BLaER1 (cell line): ENCODE measurements at regions not wholly inside any gene's neighbourhood (a gene's known extent, or its start where the extent isn't known, plus 50 kb on each side); places are given as distances from the start of the nearest gene placed in this dataset.

Experiments used
- H3K27ac ChIP-seq: shearing (Covaris generic); formaldehyde crosslinking; 2 replicates; pipeline ENCODE4 v1.8.1; 2022
- H3K27me3 ChIP-seq: shearing (Covaris generic); formaldehyde crosslinking; 2 replicates; pipeline ENCODE4 v1.8.1; 2022
- H3K36me3 ChIP-seq: shearing (Covaris generic); formaldehyde crosslinking; 2 replicates; pipeline ENCODE4 v1.8.1; 2022
- H3K4me1 ChIP-seq: shearing (Covaris generic); formaldehyde crosslinking; 2 replicates; pipeline ENCODE4 v1.8.1; 2022
- H3K4me2 ChIP-seq: shearing (Covaris generic); formaldehyde crosslinking; 2 replicates; pipeline ENCODE4 v1.8.1; 2022
- H3K4me3 ChIP-seq: shearing (Covaris generic); formaldehyde crosslinking; 2 replicates; pipeline ENCODE4 v1.8.1; 2022
- H3K9ac ChIP-seq: shearing (Covaris generic); formaldehyde crosslinking; 2 replicates; pipeline ENCODE4 v1.8.1; 2022
- H3K9me3 ChIP-seq: shearing (Covaris generic); formaldehyde crosslinking; 2 replicates; pipeline ENCODE4 v1.8.1; 2022
- H4K20me1 ChIP-seq: shearing (Covaris generic); formaldehyde crosslinking; 2 replicates; pipeline ENCODE4 v1.8.1; 2022
- Cebpa-rat ChIP-seq: shearing (Covaris generic); IDR thresholded peaks from 2 replicates; pipeline ENCODE4 v1.8.1; 2022

GRCh38 chr2:101612019-101612418, 85.5 kb upstream of the MAP4K4 start:
- Histone ChIP-seq H3K9me3 (peaks cover 4% of the 10 kb centered on the region; the same call in 1 of the 2 replicates), H3K9ac (no peak overlapping the region), H3K4me1 (no peaks in the 10 kb centered on the region), H3K4me3 (no peak overlapping the region), H3K36me3 (no peaks in the 10 kb centered on the region), H3K27ac (no peak overlapping the region), H3K27me3 (no peaks in the 10 kb centered on the region), H3K4me2 (no peak overlapping the region), H4K20me1 (no peaks in the 10 kb centered on the region)
- no peak for TF ChIP-seq Cebpa-rat

- no peaks in the 10 kb centered on the region for H3K36me3 ChIP-seq
- no peaks in the 10 kb centered on the region for H3K27me3 ChIP-seq
- H3K27ac ChIP-seq = no peak overlapping the region
- H3K9me3 ChIP-seq = peaks cover 4% of the 10 kb centered on the region; the same call in 1 of the 2 replicates
- no peaks in the 10 kb centered on the region for H4K20me1 ChIP-seq
- H3K4me3 ChIP-seq = no peak overlapping the region
- TF ChIP-seq Cebpa-rat = no peak
- H3K4me1 ChIP-seq = no peaks in the 10 kb centered on the region
- no peak overlapping the region for H3K4me2 ChIP-seq
- no peak overlapping the region for H3K9ac ChIP-seq
Measured at GRCh38 chr2:101610750-101611315, 86.7 kb upstream of the MAP4K4 start.

GRCh38 chr2:101609433-101609832, 88.1 kb upstream of the MAP4K4 start:
- no peak for TF ChIP-seq Cebpa-rat
- no peak overlapping the region for H3K4me2 ChIP-seq

GRCh38 chr2:101608408-101609310, 88.8 kb upstream of the MAP4K4 start:
- Histone ChIP-seq H3K4me1 (no peaks in the 10 kb centered on the region), H3K4me3 (no peak overlapping the region), H3K4me2 (no peak overlapping the region), H3K27me3 (no peaks in the 10 kb centered on the region), H4K20me1 (no peaks in the 10 kb centered on the region), H3K36me3 (no peaks in the 10 kb centered on the region), H3K27ac (no peak overlapping the region), H3K9me3 (peaks cover 9% of the 10 kb centered on the region; the same call in 1 of the 2 replicates), H3K9ac (no peak overlapping the region)
- TF ChIP-seq Cebpa-rat = no peak

More at GRCh38 chr2:101609433-101609832, 88.1 kb upstream of the MAP4K4 start:
- peaks cover 9% of the 10 kb centered on the region; the same call in 1 of the 2 replicates for H3K9me3 ChIP-seq
- no peaks in the 10 kb centered on the region for H3K4me1 ChIP-seq
- H3K4me3 ChIP-seq = no peak overlapping the region
- no peak overlapping the region for H3K27ac ChIP-seq
- no peaks in the 10 kb centered on the region for H4K20me1 ChIP-seq
- H3K9ac ChIP-seq = no peak overlapping the region
- H3K27me3 ChIP-seq = no peaks in the 10 kb centered on the region
- H3K36me3 ChIP-seq = no peaks in the 10 kb centered on the region

- TF ChIP-seq Cebpa-rat = no peak
- H3K27ac ChIP-seq = no peak overlapping the region
- no peaks in the 10 kb centered on the region for H3K36me3 ChIP-seq
- no peaks in the 10 kb centered on the region for H3K9me3 ChIP-seq
- no peak overlapping the region for H3K4me2 ChIP-seq
- H3K9ac ChIP-seq = no peak overlapping the region
- no peak overlapping the region for H3K4me3 ChIP-seq
- no peaks in the 10 kb centered on the region for H4K20me1 ChIP-seq
- no peaks in the 10 kb centered on the region for H3K27me3 ChIP-seq
- H3K4me1 ChIP-seq = peaks cover 8% of the 10 kb centered on the region
Measured at GRCh38 chr2:101597347-101597944, 100.1 kb upstream of the MAP4K4 start.

- TF ChIP-seq Cebpa-rat = no peak
- no peak overlapping the region for H3K4me3 ChIP-seq
- no peak overlapping the region for H3K27ac ChIP-seq
- no peaks in the 10 kb centered on the region for H4K20me1 ChIP-seq
- H3K9me3 ChIP-seq = no peaks in the 10 kb centered on the region
- no peaks in the 10 kb centered on the region for H3K36me3 ChIP-seq
- peaks cover 8% of the 10 kb centered on the region for H3K4me1 ChIP-seq
- no peaks in the 10 kb centered on the region for H3K27me3 ChIP-seq
- peak overlapping the region; percentile 37; the same call in 1 of the 2 replicates for H3K4me2 ChIP-seq
- H3K9ac ChIP-seq = no peak overlapping the region
Measured at GRCh38 chr2:101596333-101596732, 101.2 kb upstream of the MAP4K4 start.

- Histone ChIP-seq H3K9me3 (peaks cover 27% of the 10 kb centered on the region), H3K27ac (no peak overlapping the region), H3K4me3 (no peak overlapping the region), H3K4me2 (no peak overlapping the region), H3K4me1 (no peaks in the 10 kb centered on the region), H3K36me3 (no peaks in the 10 kb centered on the region), H4K20me1 (no peaks in the 10 kb centered on the region), H3K27me3 (no peaks in the 10 kb centered on the region), H3K9ac (no peak overlapping the region)
- TF ChIP-seq Cebpa-rat = no peak
Measured at GRCh38 chr2:101587251-101587650, 110.3 kb upstream of the MAP4K4 start.

GRCh38 chr2:101583861-101584260, 108.9 kb upstream of the RFX8 start:
- Histone ChIP-seq H3K36me3 (no peaks in the 10 kb centered on the region), H3K4me3 (no peak overlapping the region), H3K4me1 (no peaks in the 10 kb centered on the region), H3K9ac (no peak overlapping the region), H3K4me2 (no peak overlapping the region), H3K27ac (no peak overlapping the region), H3K9me3 (peaks cover 15% of the 10 kb centered on the region), H3K27me3 (no peaks in the 10 kb centered on the region), H4K20me1 (no peaks in the 10 kb centered on the region)
- no peak for TF ChIP-seq Cebpa-rat

GRCh38 chr2:101581675-101582299, 106.9 kb upstream of the RFX8 start:
- Histone ChIP-seq H3K4me2 (no peak overlapping the region), H3K9ac (no peak overlapping the region), H3K27ac (no peak overlapping the region), H3K4me1 (no peaks in the 10 kb centered on the region), H3K27me3 (no peaks in the 10 kb centered on the region), H4K20me1 (no peaks in the 10 kb centered on the region), H3K4me3 (no peak overlapping the region), H3K9me3 (no peaks in the 10 kb centered on the region), H3K36me3 (no peaks in the 10 kb centered on the region)
- TF ChIP-seq Cebpa-rat = no peak
